ENCODE measurements at regions not wholly inside any gene's neighbourhood (a gene's known extent, or its start where the extent isn't known, plus 50 kb on each side); places are given as distances from the start of the nearest gene placed in this dataset.

GRCh38 chr11:45038923-45039322 lies 88.2 kb upstream of the TP53I11 start:
- no peaks in the 10 kb centered on the region for H3K36me3 ChIP-seq
- no peak overlapping the region for H3K4me3 ChIP-seq
- H3K27me3 ChIP-seq: no peaks in the 10 kb centered on the region
- in situ Hi-C loops (cut with MboI; ENCODE audit: low sequenced_read_pairs in 4 of 4) (no loop called here), intact Hi-C loops (cut with DNase I; ENCODE audit: low total_unique reads) (no loop called here)
- TF ChIP-seq CTCF (IDR thresholded peaks at IDR 0.05 in 4 of 5, conservative IDR thresholded peaks at IDR 0.05 in 1 of 5) (no peak), POLR2A (IDR thresholded peaks at IDR 0.05) (no peak)
- H3K9me3 ChIP-seq: peaks cover 0 to 9% (median 0%) of the 10 kb centered on the region in 3 donors
- ATAC-seq: no peak
- no peak overlapping the region for H3K27ac ChIP-seq
- no peaks in the 10 kb centered on the region for H3K4me1 ChIP-seq
- DNase-seq: no peak

- intact Hi-C loops (cut with DNase I; ENCODE audit: low total_unique reads): no loop called here
- no peak for ATAC-seq
- DNase-seq: no peak
- Histone ChIP-seq H3K27me3 (no peaks in the 10 kb centered on the region), H3K4me3 (no peak overlapping the region), H3K27ac (no peak overlapping the region), H3K4me1 (peaks cover 0 to 11% of the 10 kb centered on the region in 2 donors), H3K9me3 (peaks cover 0 to 9% (median 0%) of the 10 kb centered on the region in 3 donors), H3K36me3 (no peaks in the 10 kb centered on the region)
- TF ChIP-seq CTCF (IDR thresholded peaks at IDR 0.05 in 4 of 5, conservative IDR thresholded peaks at IDR 0.05 in 1 of 5) (no peak), POLR2A (IDR thresholded peaks at IDR 0.05) (no peak)
- in situ Hi-C loops (cut with MboI; ENCODE audit: low sequenced_read_pairs in 4 of 4): no loop called here
These were observed 90.9 kb upstream of the TP53I11 start for GRCh38 chr11:45041596-45041995.

- no peak overlapping the region for H3K27ac ChIP-seq
- H3K4me3 ChIP-seq: no peak overlapping the region
- TF ChIP-seq CTCF (IDR thresholded peaks at IDR 0.05 in 4 of 5, conservative IDR thresholded peaks at IDR 0.05 in 1 of 5) (no peak), POLR2A (IDR thresholded peaks at IDR 0.05) (no peak)
- peak in 1 of 2 donors; percentile 31 for ATAC-seq
- no peaks in the 10 kb centered on the region for H3K36me3 ChIP-seq
- DNase-seq: peak in 1 of 2 donors; percentile 30
- intact Hi-C loops (cut with DNase I; ENCODE audit: low total_unique reads): no loop called here
- in situ Hi-C loops (cut with MboI; ENCODE audit: low sequenced_read_pairs in 4 of 4): no loop called here
- H3K27me3 ChIP-seq: no peaks in the 10 kb centered on the region
- H3K9me3 ChIP-seq: peaks cover 0 to 9% (median 0%) of the 10 kb centered on the region in 3 donors
- H3K4me1 ChIP-seq: peaks cover 5 to 11% of the 10 kb centered on the region in 2 donors
These were observed 91.9 kb upstream of the TP53I11 start for GRCh38 chr11:45042560-45042959.

- no peak overlapping the region for H3K27ac ChIP-seq
- TF ChIP-seq CTCF (IDR thresholded peaks at IDR 0.05 in 4 of 5, conservative IDR thresholded peaks at IDR 0.05 in 1 of 5) (no peak), POLR2A (IDR thresholded peaks at IDR 0.05) (no peak)
- no peak for DNase-seq
- H3K9me3 ChIP-seq: peaks cover 0 to 5% (median 0%) of the 10 kb centered on the region in 3 donors
- ATAC-seq: no peak
- H3K27me3 ChIP-seq: no peaks in the 10 kb centered on the region
- H3K36me3 ChIP-seq: no peaks in the 10 kb centered on the region
- peaks cover 16 to 20% of the 10 kb centered on the region in 2 donors for H3K4me1 ChIP-seq
- intact Hi-C loops (cut with DNase I; ENCODE audit: low total_unique reads) (no loop called here), in situ Hi-C loops (cut with MboI; ENCODE audit: low sequenced_read_pairs in 4 of 4) (no loop called here)
- H3K4me3 ChIP-seq: no peak overlapping the region
These were observed 93.2 kb upstream of the TP53I11 start for GRCh38 chr11:45043755-45044475.
